Stimulated activated CD4-positive, alpha-beta T cell treated with anti-CD3 and anti-CD28 coated beads, Interleukin-4, amount 100 ng/mL, for 48 hours (primary cell): ENCODE measurements at regions not wholly inside any gene's neighbourhood (a gene's known extent, or its start where the extent isn't known, plus 50 kb on each side); places are given as distances from the start of the nearest gene placed in this dataset.

Source experiments
- DNase-seq, 2 donors: peaks; one replicate each; pipeline ENCODE4 v3.0.0-alpha.2; 2020; ENCODE audit warnings: low read depth in 2 of 2

GRCh38 chr18:76771192-76771799 lies 51.1 kb upstream of the ZNF236 start:
- no peak for DNase-seq

- no peak for DNase-seq
Observed at GRCh38 chr18:76767954-76768353, 54.4 kb upstream of the ZNF236 start.

GRCh38 chr18:76766429-76766828 lies 55.9 kb upstream of the ZNF236 start:
- DNase-seq: no peak

- no peak for DNase-seq
Observed at GRCh38 chr18:76765649-76766048, 56.7 kb upstream of the ZNF236 start.

- DNase-seq: no peak
Observed at GRCh38 chr18:76764291-76764901, 58.0 kb upstream of the ZNF236 start.

- DNase-seq: no peak
Observed at GRCh38 chr18:76759056-76759455, 63.3 kb upstream of the ZNF236 start.

GRCh38 chr18:76757925-76758324 lies 64.4 kb upstream of the ZNF236 start:
- DNase-seq: no peak

- no peak for DNase-seq
Observed at GRCh38 chr18:76757335-76757734, 65.0 kb upstream of the ZNF236 start.

- no peak for DNase-seq
Observed at GRCh38 chr18:76756531-76757253, 65.7 kb upstream of the ZNF236 start.

GRCh38 chr18:76754351-76754750 lies 68.0 kb upstream of the ZNF236 start:
- no peak for DNase-seq

GRCh38 chr18:76752400-76752799 lies 70.0 kb upstream of the ZNF236 start:
- no peak for DNase-seq

GRCh38 chr18:76750917-76751890 lies 71.2 kb upstream of the ZNF236 start:
- no peak for DNase-seq

GRCh38 chr18:76750269-76750668 lies 72.1 kb upstream of the ZNF236 start:
- no peak for DNase-seq

- DNase-seq: no peak
Observed at GRCh38 chr18:76747676-76748075, 74.7 kb upstream of the ZNF236 start.

GRCh38 chr18:76741346-76741745 lies 81.0 kb upstream of the ZNF236 start:
- DNase-seq: no peak

- DNase-seq: no peak
Observed at GRCh38 chr18:76736309-76736708, 86.0 kb upstream of the ZNF236 start.

- DNase-seq: no peak
Observed at GRCh38 chr18:76730901-76731300, 91.5 kb upstream of the ZNF236 start.

GRCh38 chr18:76727589-76727988 lies 94.8 kb upstream of the ZNF236 start:
- no peak for DNase-seq

- no peak for DNase-seq
Observed at GRCh38 chr18:76725445-76725844, 96.9 kb upstream of the ZNF236 start.

GRCh38 chr18:76722224-76723061 lies 99.9 kb upstream of the ZNF236 start:
- DNase-seq: no peak
